GM12864 (cell line): ENCODE measurements at regions not wholly inside any gene's neighbourhood (a gene's known extent, or its start where the extent isn't known, plus 50 kb on each side); places are given as distances from the start of the nearest gene placed in this dataset.
A peak's percentile ranks its signal among the peaks of the same experiment; 100 is the strongest.
"Not testable (repeated sequence)": the region's sequence is repeated elsewhere in the genome, so short reads cannot be mapped to it uniquely, and the experiment has no call there.

Experiments
- DNase-seq: peaks from one replicate; pipeline ENCODE4 v3.0.0-alpha.2; 2011; ENCODE audit warnings: low read depth
- H3K4me3 ChIP-seq: 2 replicates; pipeline ENCODE4 v1.5.1; 2011; ENCODE audit warnings: mild to moderate bottlenecking, low read depth, low read length, control low read depth
- CTCF ChIP-seq: IDR thresholded peaks from 2 replicates; pipeline ENCODE4 v1.5.1; 2011; ENCODE audit warnings: low read depth, mild to moderate bottlenecking, moderate library complexity, low read length, control low read depth, inconsistent platforms; ENCODE audit errors: missing control alignments

DNA sequence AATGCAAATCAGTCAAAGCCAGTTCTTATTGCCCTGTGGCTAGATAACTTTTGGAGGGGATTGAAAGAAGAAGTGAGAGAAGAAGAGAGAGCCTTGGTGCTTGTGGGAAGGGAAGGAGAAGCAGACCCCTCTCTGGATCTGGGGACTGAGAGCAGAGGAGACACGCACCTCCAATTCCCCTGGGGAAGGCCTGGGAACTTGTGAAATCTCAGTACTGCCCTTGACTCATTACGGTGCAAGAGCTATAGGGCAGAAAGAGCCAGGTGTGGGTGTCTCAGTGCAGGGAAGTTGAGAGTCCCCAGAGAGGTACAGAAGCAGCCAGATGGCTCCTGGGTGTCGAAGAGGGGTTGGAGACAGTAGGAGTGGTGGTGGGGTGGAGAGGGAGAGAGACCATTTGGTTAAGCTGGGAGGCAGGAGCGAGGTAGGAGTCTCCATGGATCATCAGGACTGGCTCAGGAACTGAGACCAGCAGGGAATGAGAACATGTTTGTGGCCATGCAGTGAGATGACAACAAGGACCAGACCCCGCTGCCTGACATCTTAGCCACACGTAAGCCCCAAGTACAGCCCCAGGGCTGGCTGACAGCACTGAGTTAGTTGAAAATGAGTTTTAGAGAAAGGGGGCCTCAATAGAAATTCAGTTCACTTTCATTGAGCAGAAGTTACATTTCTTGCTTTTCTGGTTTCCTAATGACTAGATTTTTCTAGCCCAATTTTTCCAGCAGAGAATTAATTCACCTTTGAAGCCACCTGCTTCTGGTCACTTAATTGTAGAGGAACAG, 238.2 kb downstream of the BUB3 start:
- peak; percentile 100 for DNase-seq
- H3K4me3 ChIP-seq: peak overlapping the region; percentile 11
- no peak for TF ChIP-seq CTCF

GRCh38 chr10:123393170-123393569, 239.0 kb downstream of the BUB3 start:
- no peak for TF ChIP-seq CTCF
- DNase-seq: no peak
- H3K4me3 ChIP-seq: no peak overlapping the region; the same call in 1 of the 2 replicates

DNA sequence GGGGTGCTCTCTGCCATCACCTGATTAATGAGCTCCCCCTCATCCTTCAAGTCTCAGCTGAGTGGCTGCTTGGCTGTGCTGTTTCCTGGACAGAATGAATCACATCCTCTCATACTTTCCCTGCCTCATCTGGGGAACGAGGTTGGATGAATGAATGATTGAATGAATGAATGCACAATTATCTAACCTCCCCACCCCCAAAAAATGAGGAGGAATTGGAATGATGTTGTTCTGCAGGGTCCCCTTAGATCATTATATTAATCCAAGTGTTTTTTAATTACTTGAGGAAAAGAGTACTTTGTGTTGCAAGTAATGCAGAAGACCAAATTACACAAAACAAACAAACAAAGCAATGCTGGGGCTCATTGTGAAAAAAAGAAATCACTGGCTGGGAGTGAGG, 240.2 kb downstream of the BUB3 start:
- DNase-seq: no peak
- H3K4me3 ChIP-seq: no peak overlapping the region
- TF ChIP-seq CTCF: no peak

DNA sequence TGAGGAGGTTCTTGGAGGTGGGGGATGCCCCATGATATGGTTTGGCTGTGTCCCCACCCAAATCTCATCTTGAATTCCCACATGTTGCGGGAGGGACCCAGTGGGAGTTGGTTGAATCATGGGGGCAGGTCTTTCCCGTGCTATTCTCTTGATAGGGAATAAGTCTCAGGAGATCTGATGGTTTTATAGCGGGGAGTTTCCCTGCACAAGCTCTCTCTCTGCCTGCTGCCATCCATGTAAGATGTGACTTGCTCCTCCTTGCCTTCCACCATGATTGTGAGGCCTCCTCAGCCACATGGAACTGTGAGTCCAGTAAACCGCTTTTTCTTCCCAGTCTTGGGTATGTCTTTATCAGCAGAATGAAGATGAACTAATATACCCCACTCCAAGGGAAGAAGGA, 241.0 kb downstream of the BUB3 start:
- DNase-seq, H3K4me3 ChIP-seq: not testable (repeated sequence)

GRCh38 chr10:123395906-123396305, 241.7 kb downstream of the BUB3 start:
- no peak overlapping the region for H3K4me3 ChIP-seq
- no peak for TF ChIP-seq CTCF
- DNase-seq: no peak

DNA sequence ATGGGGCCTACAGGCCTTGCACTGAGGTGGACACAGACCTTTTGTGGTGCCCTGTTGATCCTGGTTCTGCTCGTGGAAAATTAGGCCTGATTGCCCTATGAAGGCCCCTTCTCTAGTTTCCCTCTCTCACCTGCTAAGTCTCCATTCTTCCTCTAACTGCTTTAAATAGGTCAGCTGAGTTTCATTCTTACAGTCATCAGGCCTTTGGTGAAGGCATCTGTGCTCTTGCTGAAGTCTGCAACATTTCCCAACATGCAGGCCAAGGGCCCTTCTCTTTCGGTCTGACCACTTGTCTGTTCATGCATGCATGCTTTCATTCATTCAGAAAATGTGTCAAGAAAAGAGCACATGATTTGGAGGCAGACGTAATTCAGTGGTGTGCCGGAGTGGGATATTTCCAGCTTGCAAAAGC, 244.0 kb downstream of the BUB3 start:
- H3K4me3 ChIP-seq: no peak overlapping the region
- DNase-seq: peak; percentile 99
- TF ChIP-seq CTCF: no peak

- TF ChIP-seq CTCF: no peak
- no peak for DNase-seq
- no peak overlapping the region for H3K4me3 ChIP-seq
These were observed 244.6 kb downstream of the BUB3 start for GRCh38 chr10:123398756-123399155.
